Thoracic aorta (tissue), 2 donors: ENCODE measurements at regions not wholly inside any gene's neighbourhood (a gene's known extent, or its start where the extent isn't known, plus 50 kb on each side); places are given as distances from the start of the nearest gene placed in this dataset.

Source experiments
- ATAC-seq: fragments of 150-250 bp; one replicate; pipeline ENCODE4 v1.8.0; 2017; ENCODE audit warnings: low read depth; ENCODE audit not compliant: insufficient number of reproducible peaks, low FRiP score
- DNase-seq: peaks from one replicate; pipeline ENCODE4 v3.0.0-alpha.2; 2020; ENCODE audit warnings: low spot score
- H3K27ac ChIP-seq, 2 donors: fragments of 200-600 bp; sonication (generic); 1 replicate in 1 of 2; 2 replicates in 1 of 2; pipeline ENCODE4 v1.5.1; 2016; ENCODE audit warnings: mild to moderate bottlenecking in 2 of 2, moderate library complexity in 2 of 2
- H3K27me3 ChIP-seq: fragments of 200-600 bp; sonication (generic); replicated peaks from 2 replicates; pipeline ENCODE4 v1.6.0; 2016; ENCODE audit warnings: mild to moderate bottlenecking; ENCODE audit not compliant: insufficient read depth
- H3K36me3 ChIP-seq: fragments of 200-600 bp; sonication (generic); one replicate; pipeline ENCODE4 v1.5.1; 2016
- H3K4me1 ChIP-seq, 2 donors: fragments of 200-600 bp; sonication (generic); 1 replicate in 1 of 2; 2 replicates in 1 of 2; pipeline versions ENCODE4 v1.5.1 to v1.6.0; 2016; ENCODE audit warnings: low read depth in 2 of 2, mild to moderate bottlenecking in 1 of 2; ENCODE audit not compliant: control insufficient read depth in 1 of 2
- H3K4me3 ChIP-seq: fragments of 200-600 bp; sonication (generic); 2 replicates; pipeline ENCODE4 v1.5.1; 2016; ENCODE audit warnings: mild to moderate bottlenecking
- H3K9me3 ChIP-seq: fragments of 200-600 bp; sonication (generic); 2 replicates; pipeline ENCODE4 v1.5.1; 2016
- CTCF ChIP-seq: fragments of 200-600 bp; sonication (generic); IDR thresholded peaks from one replicate; pipeline ENCODE4 v1.5.1; 2019; ENCODE audit warnings: antibody characterized with exemption

- peaks cover under 1 to 8% of the 10 kb centered on the region in 2 donors for H3K4me1 ChIP-seq
- ATAC-seq = no peak
- H3K27ac ChIP-seq = no peak overlapping the region
- H3K27me3 ChIP-seq = no peaks in the 10 kb centered on the region
- no peak overlapping the region for H3K4me3 ChIP-seq
- TF ChIP-seq CTCF = no peak
- no peaks in the 10 kb centered on the region for H3K9me3 ChIP-seq
- no peak for DNase-seq
- no peaks in the 10 kb centered on the region for H3K36me3 ChIP-seq
Measured at GRCh38 chr2:120861576-120862191, 126.0 kb downstream of the GLI2 start.

- ATAC-seq (no peak), DNase-seq (no peak)
- Histone ChIP-seq H3K36me3 (no peaks in the 10 kb centered on the region), H3K4me1 (peaks cover 5 to 12% of the 10 kb centered on the region in 2 donors), H3K27me3 (no peaks in the 10 kb centered on the region), H3K9me3 (no peaks in the 10 kb centered on the region), H3K4me3 (no peak overlapping the region), H3K27ac (no peak overlapping the region)
- no peak for TF ChIP-seq CTCF
Measured at GRCh38 chr2:120862201-120863060, 126.8 kb downstream of the GLI2 start.

GRCh38 chr2:120863146-120863545 is 127.5 kb downstream of the GLI2 start:
- TF ChIP-seq CTCF = no peak
- no peak for DNase-seq

GRCh38 chr2:120863661-120864320 is 128.1 kb downstream of the GLI2 start:
- no peak overlapping the region for H3K27ac ChIP-seq
- peaks cover 5 to 21% of the 10 kb centered on the region in 2 donors for H3K4me1 ChIP-seq
- H3K27me3 ChIP-seq = no peaks in the 10 kb centered on the region
- no peaks in the 10 kb centered on the region for H3K36me3 ChIP-seq
- no peaks in the 10 kb centered on the region for H3K9me3 ChIP-seq
- DNase-seq = no peak
- ATAC-seq = no peak
- no peak overlapping the region for H3K4me3 ChIP-seq
- no peak for TF ChIP-seq CTCF

More at GRCh38 chr2:120863146-120863545, 127.5 kb downstream of the GLI2 start:
- Histone ChIP-seq H3K4me3 (no peak overlapping the region), H3K9me3 (no peaks in the 10 kb centered on the region), H3K36me3 (no peaks in the 10 kb centered on the region), H3K4me1 (peaks cover 5 to 15% of the 10 kb centered on the region in 2 donors), H3K27ac (no peak overlapping the region), H3K27me3 (no peaks in the 10 kb centered on the region)
- ATAC-seq = no peak

- no peak for TF ChIP-seq CTCF
- H3K9me3 ChIP-seq = no peaks in the 10 kb centered on the region
- H3K36me3 ChIP-seq = no peaks in the 10 kb centered on the region
- H3K4me3 ChIP-seq = no peak overlapping the region
- peaks cover 5 to 33% of the 10 kb centered on the region in 2 donors for H3K4me1 ChIP-seq
- H3K27ac ChIP-seq = no peak overlapping the region
- ATAC-seq (no peak), DNase-seq (no peak)
- H3K27me3 ChIP-seq = no peaks in the 10 kb centered on the region
Measured at GRCh38 chr2:120864981-120865380, 129.3 kb downstream of the GLI2 start.
